GM18907 (cell line): ENCODE measurements at regions not wholly inside any gene's neighbourhood (a gene's known extent, or its start where the extent isn't known, plus 50 kb on each side); places are given as distances from the start of the nearest gene placed in this dataset.

Experiments used
- ATAC-seq: cut with Tn5 transposase; IDR thresholded peaks from one replicate; pipeline ENCODE4 v1.9.1; 2021; ENCODE audit warnings: mild to moderate bottlenecking, moderate library complexity; ENCODE audit not compliant: unreplicated experiment

DNA sequence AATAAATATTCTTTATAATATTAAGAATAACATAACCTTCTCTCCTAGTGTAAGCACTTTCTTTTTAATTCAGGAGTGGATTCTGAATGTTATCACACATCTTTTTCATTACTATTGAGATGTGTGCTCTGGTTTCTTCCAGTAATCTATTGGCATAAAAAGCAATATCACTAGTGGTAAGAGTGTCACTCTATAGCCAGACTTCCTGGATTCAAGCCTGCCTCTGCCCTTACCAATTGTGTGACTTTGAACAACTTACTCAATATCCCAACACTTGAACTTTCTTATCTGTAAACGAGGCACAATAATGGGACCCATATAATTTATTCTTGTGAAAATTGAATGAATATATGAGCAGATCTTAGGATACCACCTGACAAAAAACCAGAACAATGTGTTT is 71.0 kb downstream of the SEM1 start:
- ATAC-seq: no peak

- no peak for ATAC-seq
These were observed 72.1 kb downstream of the SEM1 start for GRCh38 chr7:96637522-96637921.

DNA sequence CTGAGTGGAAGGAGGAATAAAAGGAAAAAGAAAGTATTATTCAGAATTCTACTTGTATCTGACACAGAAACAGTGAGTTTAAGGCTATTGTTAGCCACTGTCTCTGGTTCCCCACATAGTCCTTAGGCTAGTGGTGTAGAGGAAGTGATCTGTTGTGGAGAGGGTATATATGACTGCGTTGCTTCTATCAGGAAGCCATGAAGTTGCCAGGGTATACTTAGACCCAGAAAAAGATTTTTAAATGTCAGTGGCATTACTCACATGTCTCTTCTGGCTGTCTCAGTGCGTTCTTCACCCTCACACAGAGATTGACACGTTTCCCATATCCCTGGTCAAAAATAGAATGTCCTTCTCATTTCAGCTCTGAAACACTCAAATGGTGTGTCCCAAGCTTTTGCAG is 72.7 kb downstream of the SEM1 start:
- ATAC-seq: no peak

DNA sequence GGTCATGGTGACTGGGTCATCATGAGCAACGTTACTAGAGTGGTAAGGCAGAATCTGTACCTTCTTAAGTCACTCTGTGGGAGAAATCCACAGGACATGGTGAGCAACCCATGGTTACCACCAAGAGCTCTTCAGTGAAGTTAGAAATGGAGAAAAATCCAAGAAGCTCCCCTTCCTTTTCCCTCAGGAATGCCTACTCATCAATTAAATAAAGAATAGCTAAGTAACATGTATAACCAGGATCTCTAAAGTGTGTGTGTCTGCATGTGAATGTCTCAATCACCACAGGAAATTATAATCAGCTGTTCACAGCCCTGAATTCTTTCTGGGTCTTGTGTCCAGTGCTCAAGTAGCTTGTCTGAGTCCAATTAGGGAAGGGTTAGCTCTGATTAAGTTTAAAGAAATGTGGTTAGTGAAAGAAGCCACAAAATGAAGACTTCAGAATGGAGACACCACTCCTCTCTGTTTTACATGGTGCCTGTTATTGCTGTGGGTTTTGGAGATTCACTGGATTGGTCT is 73.2 kb downstream of the SEM1 start:
- ATAC-seq: no peak

DNA sequence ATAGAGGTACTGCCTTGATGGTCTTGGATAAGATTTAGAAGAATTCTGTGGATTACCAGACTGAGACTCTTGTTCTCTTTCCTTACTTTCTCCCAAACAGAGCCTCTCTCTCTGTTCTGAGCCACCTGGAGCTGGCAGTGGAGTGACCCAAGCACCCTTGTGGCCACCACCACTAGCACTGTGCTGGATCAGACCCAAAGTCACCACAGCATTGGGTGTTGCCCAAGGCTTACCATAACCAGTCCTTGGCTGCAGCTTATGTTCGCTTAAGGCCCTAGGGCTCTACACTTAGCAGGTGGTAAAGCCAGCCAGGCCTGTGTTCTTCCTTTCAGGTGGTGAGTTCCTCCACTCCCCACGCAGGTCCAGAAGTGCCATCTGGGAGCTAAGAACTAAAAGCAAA is 79.8 kb downstream of the SEM1 start:
- ATAC-seq: no peak

DNA sequence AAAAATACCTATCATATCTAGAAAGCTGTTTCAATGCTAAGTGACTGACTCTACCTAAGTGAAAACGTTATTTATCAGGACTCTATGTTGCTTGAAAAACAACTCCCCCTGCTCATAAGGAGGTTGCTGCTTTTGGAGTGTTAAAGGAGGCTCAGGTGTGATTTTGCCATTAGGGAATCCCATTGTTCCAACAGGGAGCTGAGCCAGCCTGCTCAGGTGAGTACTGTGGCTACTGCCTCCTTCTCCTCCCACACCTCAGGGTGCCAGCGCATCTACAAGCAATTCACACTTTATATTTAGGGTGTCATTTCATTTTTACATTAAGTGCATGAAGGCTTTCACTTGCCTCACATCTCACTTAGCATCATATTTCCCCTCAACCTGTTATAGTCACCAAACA is 84.7 kb downstream of the SEM1 start:
- no peak for ATAC-seq

DNA sequence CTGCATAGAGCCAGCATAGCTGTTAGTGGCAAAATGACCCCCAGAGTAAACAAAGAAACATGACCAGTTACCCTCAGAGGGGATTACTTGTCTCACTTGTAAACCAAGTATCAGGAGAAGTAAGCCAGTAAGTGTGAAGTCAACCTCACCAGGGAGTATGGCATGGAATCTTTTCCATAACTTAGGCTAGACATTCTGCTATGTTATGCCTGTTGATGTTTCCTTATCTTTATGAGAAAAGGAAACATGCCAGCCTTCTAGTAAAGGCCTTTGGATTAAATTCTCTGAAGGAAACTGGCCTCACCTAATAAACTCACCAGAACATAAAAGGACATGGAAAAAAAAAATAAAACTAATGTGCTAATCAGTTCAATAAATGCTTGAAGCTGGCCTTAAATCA is 87.7 kb downstream of the SEM1 start:
- ATAC-seq: no peak

GRCh38 chr7:96614154-96614867 is 95.3 kb downstream of the SEM1 start:
- no peak for ATAC-seq

DNA sequence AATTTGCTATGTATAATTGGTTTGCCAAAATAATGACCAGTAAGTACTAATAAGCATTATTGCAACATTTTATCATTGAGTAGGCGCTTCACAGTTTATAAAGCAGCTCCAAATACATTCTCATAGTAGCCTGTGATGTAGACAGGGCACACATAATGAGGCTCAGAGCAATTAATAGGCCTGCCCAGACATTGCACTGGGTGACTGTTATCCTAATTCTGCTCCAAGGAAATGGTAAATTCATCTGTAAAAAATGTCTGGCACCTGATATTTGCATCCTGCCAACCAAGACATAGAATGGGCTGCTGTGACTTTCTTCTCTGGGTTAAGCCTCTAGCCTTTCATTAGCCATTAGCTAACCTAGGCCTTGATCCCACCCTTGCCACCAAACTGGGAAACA is 97.6 kb downstream of the SEM1 start:
- no peak for ATAC-seq

DNA sequence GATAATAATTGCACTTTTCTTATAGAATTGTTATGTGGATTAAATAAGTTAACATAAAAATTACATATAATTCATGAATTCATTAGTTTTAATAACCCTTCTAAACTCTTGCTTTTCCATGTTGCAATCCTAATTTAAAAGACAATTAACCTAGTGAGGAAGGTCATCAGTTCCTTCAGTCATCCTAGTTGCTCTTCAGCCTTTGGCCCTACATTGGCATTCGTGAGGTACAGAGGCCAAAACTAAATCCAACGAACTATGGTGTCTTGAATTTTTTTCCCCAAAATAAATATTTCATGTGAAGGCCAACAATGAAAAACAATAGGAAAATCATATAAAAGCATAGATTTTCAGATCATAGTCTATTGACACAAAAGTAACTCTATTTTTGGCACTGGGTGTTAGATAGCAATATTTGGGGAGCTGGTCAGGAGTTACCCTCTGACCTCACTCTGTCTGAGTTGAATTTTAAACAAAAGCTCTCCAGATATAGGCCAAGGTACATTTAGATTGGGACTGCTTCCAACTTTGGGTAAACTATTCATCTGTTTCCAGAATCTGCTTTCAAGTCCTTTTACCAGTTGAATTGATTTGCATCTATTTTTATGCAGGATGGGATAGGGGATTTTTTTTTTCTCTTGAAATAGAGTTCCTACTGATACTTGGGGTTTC is 104.5 kb downstream of the SEM1 start:
- ATAC-seq: no peak

DNA sequence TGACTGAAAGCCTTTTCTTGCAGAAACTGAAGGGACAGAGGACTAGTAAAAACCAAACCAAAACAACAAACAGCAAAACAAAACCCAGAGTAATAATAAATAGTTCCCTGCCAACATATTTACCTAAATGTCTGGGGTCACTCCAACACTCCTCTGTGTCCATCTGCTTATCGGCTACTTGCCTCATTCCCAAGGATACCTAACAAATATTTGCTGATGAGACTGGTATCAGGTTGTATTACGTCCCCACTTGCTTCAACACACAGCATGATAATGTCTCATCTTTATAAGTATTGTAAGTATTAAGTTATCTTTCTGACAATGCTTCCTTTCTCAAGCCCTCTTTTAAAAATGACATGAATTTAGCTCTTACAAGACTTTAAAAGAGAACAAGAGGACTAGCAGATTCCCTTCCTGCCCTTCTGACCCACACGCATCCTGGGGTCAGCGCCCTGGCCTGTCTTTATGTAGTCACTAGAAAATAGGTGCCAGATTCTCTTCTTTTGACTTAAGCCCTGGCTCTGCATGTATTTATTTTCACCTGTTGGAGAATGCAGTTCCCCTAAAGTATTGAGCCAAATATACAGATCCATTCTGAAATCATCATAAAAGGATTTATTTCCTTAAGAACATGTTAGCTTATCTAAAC is 110.2 kb downstream of the SEM1 start:
- no peak for ATAC-seq

DNA sequence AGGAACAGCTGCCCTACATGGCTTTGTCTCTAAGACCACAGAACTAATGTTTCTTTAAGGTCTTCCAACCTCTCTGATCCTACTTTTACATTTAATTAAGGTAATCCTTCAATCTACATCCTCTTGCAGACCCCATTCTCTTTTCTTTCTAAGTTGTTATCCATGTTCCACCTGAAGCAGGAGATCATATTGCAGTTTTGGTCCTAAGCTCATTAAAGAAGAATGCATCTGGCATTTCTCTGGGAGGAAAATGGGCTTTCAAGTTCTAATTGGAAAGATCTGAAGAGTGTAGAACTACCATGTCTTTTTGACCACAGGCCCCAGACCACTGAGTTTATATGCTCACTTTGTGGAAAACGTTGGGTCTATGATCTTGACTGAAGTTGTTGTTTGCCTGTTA is 111.2 kb downstream of the SEM1 start:
- ATAC-seq: no peak

- no peak for ATAC-seq
These were observed 113.4 kb downstream of the SEM1 start for GRCh38 chr7:96596120-96596826.

GRCh38 chr7:96591900-96592676 is 117.6 kb downstream of the SEM1 start:
- no peak for ATAC-seq

GRCh38 chr7:96591159-96591899 is 118.3 kb downstream of the SEM1 start:
- no peak for ATAC-seq

DNA sequence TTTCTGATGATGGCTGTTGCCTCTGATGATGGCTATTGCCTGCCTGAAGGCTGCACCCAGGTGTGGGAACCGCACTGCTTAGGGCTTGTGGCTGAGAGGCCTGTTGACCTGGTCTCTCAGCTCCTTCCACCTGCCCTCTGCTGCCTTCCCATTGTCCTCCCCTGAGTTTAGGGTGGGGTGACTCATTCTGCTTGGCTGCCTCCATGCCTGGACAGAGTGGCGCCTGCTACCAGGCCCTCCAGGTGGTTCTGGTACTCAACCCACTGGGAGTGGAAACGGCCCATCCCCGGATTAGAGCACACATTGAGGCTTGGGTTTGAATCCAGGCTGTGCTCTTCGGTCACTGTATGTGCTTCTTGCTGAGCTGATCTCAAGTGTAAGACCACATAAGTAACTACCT is 120.6 kb downstream of the SEM1 start:
- ATAC-seq: no peak

DNA sequence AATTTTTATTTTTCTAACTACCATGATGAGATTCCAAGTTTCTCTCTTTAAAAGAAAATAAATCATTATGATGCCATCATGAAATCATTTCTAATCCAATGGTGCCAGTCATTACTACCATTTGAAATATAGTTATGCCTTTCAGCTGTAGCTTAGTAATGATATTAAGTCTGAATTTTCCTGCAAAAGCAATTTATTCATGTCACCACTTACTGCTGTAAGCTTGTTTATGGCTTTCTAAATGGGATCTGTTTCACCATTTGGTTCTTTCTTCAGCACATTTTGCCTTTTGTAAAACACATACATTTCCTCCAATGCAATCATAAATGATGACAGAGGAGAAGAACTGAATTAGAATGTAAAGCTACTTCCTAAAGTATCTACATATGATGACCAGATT is 130.5 kb downstream of the SEM1 start:
- no peak for ATAC-seq

GRCh38 chr7:96578606-96579005 is 131.0 kb downstream of the SEM1 start:
- no peak for ATAC-seq

GRCh38 chr7:96563409-96563808 is 146.2 kb downstream of the SEM1 start:
- no peak for ATAC-seq

- ATAC-seq: no peak
These were observed 146.7 kb downstream of the SEM1 start for GRCh38 chr7:96562966-96563365.
